NB4 (cell line): ENCODE measurements at regions not wholly inside any gene's neighbourhood (a gene's known extent, or its start where the extent isn't known, plus 50 kb on each side); places are given as distances from the start of the nearest gene placed in this dataset.

Experiments used
- DNase-seq: peaks from one replicate; pipeline ENCODE4 v3.0.0; 2010; ENCODE audit warnings: low read depth
- H3K4me3 ChIP-seq: one replicate; pipeline ENCODE4 v1.5.1; 2011; ENCODE audit warnings: mild to moderate bottlenecking, low read depth, low read length, moderate library complexity
- CTCF ChIP-seq: IDR thresholded peaks from one replicate; pipeline ENCODE4 v1.5.1; 2012; ENCODE audit warnings: low read depth, low read length
- MAX ChIP-seq: IDR thresholded peaks from 2 replicates; pipeline ENCODE4 v1.6.1; 2011; ENCODE audit warnings: low read depth, low read length
- MYC ChIP-seq: IDR thresholded peaks from 2 replicates; pipeline ENCODE4 v1.6.1; 2011; ENCODE audit warnings: low read depth, low read length
- POLR2A ChIP-seq: IDR thresholded peaks from 2 replicates; pipeline ENCODE4 v1.6.1; 2011; ENCODE audit warnings: mild to moderate bottlenecking; ENCODE audit not compliant: insufficient read length; ENCODE audit errors: extremely low read depth

- no peak for DNase-seq
- no peak for TF ChIP-seq CTCF
- no peak for TF ChIP-seq POLR2A
- TF ChIP-seq MYC: no peak
- no peak overlapping the region for H3K4me3 ChIP-seq
Measured at GRCh38 chr14:38958589-38958988, 144.4 kb downstream of the SEC23A start.

- no peak for TF ChIP-seq MAX
- no peak for DNase-seq
- H3K4me3 ChIP-seq: no peak overlapping the region
Measured at GRCh38 chr14:38951451-38951850, 151.6 kb downstream of the SEC23A start.

- no peak for TF ChIP-seq CTCF
- TF ChIP-seq MYC: no peak
- no peak for TF ChIP-seq POLR2A
- no peak for TF ChIP-seq MAX
- no peak overlapping the region for H3K4me3 ChIP-seq
- no peak for DNase-seq
Measured at GRCh38 chr14:38950676-38951075, 152.4 kb downstream of the SEC23A start.

GRCh38 chr14:38948576-38948975 lies 154.5 kb downstream of the SEC23A start:
- DNase-seq: no peak
- no peak for TF ChIP-seq MYC
- TF ChIP-seq POLR2A: no peak
- no peak for TF ChIP-seq CTCF
- TF ChIP-seq MAX: no peak
- H3K4me3 ChIP-seq: no peak overlapping the region

- no peak for DNase-seq
- TF ChIP-seq CTCF (no peak), MYC (no peak), MAX (no peak), POLR2A (no peak)
- H3K4me3 ChIP-seq: no peak overlapping the region
Measured at GRCh38 chr14:38948171-38948570, 154.9 kb downstream of the SEC23A start.

- no peak overlapping the region for H3K4me3 ChIP-seq
- TF ChIP-seq POLR2A: no peak
- no peak for TF ChIP-seq MAX
- no peak for TF ChIP-seq CTCF
- TF ChIP-seq MYC: no peak
- DNase-seq: no peak
Measured at GRCh38 chr14:38947343-38947742, 155.7 kb downstream of the SEC23A start.
